PC-3 (cell line): ENCODE measurements at regions not wholly inside any gene's neighbourhood (a gene's known extent, or its start where the extent isn't known, plus 50 kb on each side); places are given as distances from the start of the nearest gene placed in this dataset.

Experiments
- EZH2phosphoT487 ChIP-seq: fragments of 300-600 bp; sonication (generic); IDR thresholded peaks from 2 replicates; pipeline ENCODE4 v1.6.1; 2018; ENCODE audit warnings: mild to moderate bottlenecking, antibody characterized with exemption, low read length, borderline replicate concordance
- TF ChIP-seq, protein P1 (sequence below): fragments of 300-600 bp; sonication (generic); conservative IDR thresholded peaks from 2 replicates; pipeline ENCODE4 v1.5.1; 2017; ENCODE audit warnings: antibody characterized with exemption, low read depth, mild to moderate bottlenecking, low read length

- no peak for TF ChIP-seq EZH2phosphoT487
- TF ChIP-seq, protein P1, sequence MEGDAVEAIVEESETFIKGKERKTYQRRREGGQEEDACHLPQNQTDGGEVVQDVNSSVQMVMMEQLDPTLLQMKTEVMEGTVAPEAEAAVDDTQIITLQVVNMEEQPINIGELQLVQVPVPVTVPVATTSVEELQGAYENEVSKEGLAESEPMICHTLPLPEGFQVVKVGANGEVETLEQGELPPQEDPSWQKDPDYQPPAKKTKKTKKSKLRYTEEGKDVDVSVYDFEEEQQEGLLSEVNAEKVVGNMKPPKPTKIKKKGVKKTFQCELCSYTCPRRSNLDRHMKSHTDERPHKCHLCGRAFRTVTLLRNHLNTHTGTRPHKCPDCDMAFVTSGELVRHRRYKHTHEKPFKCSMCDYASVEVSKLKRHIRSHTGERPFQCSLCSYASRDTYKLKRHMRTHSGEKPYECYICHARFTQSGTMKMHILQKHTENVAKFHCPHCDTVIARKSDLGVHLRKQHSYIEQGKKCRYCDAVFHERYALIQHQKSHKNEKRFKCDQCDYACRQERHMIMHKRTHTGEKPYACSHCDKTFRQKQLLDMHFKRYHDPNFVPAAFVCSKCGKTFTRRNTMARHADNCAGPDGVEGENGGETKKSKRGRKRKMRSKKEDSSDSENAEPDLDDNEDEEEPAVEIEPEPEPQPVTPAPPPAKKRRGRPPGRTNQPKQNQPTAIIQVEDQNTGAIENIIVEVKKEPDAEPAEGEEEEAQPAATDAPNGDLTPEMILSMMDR, result no peak
Measured at GRCh38 chr14:81834308-81834707, 300.7 kb upstream of the SEL1L start.
